DMS53 treated with DMSO at 0.1 percent for 48 hours (cell line): ENCODE measurements at regions not wholly inside any gene's neighbourhood (a gene's known extent, or its start where the extent isn't known, plus 50 kb on each side); places are given as distances from the start of the nearest gene placed in this dataset.

Experiments used
- DNase-seq: peaks from one replicate; lab custom pipeline; 2025; ENCODE audit not compliant: unreplicated experiment; lab: John Stamatoyannopoulos, UW

DNA sequence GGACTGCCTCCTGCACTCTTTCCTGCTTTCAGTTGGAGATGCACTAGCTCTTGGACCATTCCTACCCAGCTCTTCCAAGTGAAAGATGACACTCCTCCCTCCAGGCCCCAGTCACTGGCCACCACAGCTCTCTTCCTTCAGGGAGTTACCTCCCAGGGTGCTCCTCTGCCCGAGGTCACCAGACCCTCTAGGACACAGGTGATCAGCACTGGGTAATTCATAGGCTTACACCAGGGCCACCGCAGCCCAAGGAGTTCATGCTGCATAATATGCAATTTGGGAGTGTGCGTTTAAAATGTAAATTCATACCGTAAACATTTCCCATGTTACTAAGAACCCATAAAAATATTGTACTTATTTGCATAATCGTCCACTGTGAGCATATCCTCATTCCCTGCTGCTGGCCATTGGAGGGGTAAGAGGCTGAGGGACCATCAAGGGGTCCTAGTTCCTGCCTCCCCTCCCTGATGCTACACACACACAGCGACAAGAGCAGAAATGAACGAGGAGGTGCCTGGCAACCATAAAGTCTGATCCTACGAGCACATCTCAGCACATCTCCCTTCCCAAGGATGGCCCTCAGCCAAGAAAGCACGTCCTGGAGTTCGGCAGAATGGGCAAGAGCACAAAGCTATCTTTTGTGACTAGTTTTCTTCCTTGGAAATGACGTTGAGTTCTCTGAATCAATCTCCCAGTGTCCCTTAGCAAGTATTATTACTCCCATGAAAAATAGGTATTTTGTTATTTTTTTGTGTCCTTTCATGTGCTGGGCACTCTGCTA is 222.9 kb upstream of the RAB4A start:
- DNase-seq = no peak

DNA sequence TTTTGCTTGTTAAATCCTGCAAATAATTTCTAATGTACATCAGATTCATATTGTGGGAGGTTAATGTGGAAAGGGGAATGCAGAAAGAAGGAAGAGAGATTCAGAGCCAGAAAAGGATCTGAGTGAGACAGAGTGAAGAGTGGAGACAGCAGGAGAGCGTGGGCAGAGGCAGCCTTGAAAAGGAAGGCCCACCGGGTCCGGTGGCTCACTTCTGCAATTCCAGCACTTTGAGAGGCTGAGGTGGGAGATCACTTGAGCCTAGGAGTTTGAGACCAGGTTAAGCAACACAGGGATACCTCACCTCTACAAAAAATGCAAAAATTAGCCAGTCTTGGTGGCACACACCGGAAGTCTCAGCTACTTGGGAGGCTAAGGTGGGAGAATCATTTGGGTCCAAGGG is 222.0 kb upstream of the RAB4A start:
- no peak for DNase-seq

DNA sequence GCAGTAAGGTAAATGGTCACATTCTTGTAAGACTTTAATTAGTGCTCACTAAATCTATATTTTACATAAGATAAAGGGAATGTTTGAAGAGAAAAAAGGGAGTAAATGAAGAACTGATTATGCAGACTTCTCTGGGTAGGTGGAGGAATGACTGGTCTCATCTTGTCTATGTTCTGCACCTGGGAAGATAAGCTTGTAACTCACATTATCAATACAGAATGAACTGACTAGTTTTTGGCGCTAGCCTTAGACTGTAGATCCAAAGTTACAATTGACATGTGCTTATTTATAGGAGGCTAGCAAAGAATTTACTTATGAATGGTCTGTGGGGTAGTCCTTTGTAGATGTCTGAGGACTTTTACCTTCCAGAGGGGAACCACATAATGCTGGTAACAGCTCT is 214.9 kb upstream of the RAB4A start:
- no peak for DNase-seq

DNA sequence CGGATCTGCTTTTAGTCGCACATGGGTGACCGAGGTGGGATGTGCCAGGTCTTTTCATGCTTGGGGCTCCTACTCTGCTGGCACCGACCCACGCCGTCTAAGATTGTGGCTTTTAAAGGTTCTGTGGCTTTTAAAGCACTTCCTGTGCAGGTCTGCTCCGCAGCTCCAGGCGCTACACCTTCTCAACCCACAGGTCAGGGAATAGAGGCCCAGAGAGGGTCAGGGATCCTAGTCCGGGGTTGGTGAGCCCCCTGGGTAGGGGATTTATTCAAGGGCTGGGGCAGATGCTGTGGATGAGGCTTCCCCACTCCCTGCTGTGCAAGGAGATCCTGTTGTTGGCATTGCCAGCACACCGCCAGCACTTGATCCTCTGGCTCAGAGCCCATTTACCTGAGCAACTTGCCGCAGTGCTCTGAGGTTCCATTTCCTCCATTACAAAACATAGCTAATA is 212.8 kb upstream of the RAB4A start:
- no peak for DNase-seq

DNA sequence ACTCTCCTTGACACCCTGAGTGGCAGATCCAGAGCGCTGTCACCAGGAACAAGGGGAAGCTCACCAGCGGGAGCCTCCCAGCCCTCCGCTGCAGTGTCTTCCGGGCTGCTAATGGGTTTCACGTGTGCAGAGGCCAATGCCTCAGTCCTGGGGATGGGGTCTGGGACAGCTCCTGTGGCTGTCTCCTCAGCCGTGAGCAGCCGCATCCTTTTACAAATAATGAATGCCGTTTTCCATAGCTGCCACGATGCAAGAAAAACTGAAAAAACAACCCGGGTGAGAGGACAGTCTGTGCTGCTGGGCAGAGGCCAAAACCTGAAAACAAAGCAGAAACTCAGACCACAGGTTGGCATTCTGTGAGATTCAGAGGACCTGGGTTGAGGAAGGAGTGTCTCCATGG is 212.2 kb upstream of the RAB4A start:
- DNase-seq = no peak

DNA sequence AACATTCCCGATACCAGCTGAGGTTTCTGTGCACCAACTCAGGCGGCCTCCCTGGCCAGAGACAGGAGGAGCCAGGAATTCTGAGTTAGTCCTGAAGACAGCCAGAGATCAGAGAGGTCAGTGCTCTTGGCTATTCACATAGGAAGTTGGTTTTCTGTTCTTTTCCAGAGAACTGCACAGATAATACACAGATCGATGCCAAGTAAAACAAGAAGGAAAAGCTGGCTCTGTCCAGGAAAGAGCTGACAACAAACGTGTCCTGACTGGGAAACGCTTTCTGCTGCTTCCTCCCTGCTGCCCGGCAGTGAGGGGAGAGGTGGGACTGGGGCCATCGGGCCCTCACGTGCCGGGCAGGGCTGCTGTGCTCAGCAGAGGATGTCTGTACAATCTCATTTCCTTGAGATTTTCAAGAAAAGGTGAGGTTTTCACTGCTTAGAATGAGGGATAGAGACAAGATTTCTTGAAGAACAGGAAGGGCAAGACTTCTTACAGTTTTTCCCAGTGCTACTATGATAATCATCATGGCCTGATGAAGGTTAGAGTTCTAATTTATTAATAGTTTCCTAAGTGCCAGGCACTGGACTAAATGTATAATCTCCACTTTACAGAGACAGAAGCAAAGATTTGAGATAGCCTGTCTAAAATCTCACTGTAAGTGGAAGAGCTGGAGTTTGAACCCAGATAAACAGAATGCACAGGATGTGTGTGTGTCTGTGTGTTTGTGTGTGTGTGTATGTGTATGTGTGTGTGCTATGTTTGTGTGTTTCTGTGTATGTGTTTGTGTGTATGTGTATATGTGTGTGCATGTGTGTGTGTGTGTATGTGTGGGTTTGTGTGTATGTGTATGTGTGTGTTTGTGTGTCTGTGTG is 211.0 kb upstream of the RAB4A start:
- no peak for DNase-seq

DNA sequence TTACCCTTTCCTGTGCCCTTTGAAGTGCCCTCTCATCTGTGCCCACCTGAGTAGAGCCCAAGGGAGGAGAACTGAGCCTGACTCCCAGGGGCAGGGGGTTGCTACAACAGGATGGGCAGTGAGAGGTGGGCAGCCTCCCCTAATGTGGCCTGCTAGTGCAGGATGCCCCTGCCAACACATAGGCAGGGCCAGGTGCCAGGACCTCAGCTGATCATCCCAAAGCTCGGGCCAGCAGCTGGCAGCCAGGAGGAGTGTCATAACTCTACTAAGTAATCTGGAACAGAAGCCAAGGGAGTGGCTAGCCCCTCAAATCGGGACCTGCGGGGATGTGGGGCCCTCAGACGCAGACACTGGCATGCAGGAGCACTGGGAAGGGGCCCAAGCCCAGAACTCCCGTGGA is 208.8 kb upstream of the RAB4A start:
- DNase-seq = no peak

DNA sequence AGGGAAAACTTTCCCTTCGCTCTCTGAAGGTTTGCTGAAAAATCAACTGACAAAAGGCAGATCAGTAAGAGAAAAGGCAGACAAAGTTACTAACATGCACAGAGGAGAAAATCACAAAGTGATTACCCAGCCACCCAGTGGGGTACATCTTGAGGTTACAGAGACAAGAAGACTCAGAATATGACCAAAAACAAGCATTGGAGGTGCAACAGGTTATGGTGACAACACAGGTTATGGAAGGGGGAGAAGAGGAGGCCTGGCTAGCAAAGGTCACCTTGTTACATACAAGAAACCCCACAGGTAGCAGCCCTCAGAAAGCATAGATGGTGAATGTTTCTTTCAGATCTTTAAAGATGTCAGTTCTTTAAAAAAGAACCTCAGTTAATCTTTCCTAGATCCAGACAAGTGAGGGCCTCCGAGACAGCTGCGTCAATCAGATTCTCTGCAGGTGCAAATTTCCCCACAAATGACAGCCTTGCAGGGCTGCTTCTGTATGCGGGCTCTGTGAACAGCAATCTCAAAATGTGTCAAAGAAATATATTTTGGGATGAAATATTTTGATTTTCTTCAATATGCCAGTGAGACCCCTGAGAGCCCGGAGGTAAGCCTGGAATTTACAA is 207.6 kb upstream of the RAB4A start:
- no peak for DNase-seq

DNA sequence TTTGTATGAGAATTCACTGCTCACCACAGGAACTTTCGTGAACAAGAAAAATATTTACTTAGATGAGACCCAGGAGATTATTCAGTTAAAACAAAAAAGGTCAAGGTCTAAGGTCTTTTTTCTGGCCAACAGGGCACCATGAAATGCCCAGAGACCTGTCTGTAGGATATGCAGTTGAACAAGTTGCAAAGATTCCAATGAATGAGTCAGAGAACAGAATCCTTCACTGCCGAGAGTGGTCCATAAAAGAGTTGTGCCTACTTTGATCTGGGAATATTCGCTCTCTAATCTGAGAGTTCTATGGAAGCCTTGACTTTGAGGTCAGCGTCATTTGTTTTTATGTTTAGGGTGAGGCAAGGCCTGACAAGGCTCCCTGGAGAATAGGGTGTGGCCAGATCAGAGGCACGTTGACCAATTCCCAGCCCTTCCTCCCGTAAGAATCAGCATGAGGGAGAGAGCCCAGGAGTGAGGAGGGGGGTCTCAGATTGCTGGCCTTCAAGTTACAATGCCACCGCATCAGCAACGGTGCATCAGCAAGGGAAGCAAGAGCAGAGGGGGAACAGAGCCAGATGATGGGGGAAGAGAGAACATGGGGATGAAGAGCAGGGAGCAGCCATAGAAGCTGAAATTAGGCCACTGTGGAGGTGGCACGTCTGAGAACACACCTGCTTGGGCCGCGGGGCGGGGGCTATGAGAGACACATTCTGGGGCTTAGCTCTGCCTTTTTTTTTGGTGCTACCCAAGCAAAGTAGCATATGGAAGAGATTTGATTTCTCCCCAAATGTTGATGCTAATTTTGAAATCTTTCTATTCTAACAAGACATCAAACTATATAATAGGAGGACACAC is 206.4 kb upstream of the RAB4A start:
- DNase-seq = no peak

DNA sequence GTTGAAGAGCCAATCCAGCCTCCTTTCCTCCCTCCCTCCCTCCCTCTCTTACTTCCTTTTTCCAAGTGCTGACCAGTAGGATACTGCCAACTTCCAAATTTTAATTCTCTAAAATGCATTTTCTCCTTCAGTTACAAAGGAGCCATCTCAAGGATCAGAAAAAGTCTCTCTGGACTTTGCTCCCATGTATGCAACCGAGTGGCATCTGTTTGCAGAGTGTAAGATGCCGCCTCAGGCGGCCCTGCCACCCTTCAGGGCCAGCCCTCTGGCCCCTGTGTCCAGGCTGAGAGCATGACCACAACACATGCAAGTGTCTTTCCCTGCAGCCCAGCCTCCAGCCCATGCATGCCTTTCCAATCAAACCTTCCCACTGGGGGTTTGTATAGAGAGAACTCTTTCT is 205.3 kb upstream of the RAB4A start:
- DNase-seq = no peak

DNA sequence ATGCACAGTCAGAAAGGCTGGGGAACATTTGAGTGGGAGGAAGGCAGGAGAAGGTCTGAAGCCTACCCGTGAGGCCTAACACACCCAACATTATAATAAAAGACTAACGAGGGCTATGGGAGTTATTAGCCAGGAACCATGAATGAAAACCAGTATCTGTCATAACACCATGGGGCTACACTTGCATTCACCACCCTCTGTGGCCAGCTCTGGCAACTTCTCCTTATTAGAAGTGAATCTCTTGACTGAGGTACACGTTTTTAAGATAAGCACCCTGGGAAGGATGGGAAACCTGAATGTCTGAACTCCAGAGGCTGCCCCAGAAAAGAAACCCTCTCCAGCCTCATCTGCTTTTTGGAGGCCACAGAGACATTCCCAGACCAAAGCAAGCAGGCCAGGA is 204.3 kb upstream of the RAB4A start:
- no peak for DNase-seq

DNA sequence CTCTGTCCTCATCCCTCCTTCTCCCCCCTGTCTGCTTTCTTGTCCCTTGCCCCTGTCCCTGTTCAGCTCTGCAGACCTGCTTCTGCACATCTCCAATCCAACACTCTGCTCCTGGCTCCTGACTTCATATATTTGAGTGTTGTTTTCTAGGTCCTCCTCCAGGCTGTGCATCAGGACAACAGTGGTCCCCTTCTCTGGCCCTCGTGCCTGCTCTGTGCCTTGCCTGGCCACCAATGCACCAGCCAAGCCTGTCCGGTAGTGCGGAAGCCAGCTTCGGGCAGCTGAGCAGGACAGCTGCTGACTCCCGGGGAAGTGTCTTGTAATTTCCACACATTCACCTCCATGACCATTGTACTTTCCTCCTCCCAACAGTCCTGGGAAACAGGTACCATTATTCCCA is 203.4 kb upstream of the RAB4A start:
- DNase-seq = no peak

DNA sequence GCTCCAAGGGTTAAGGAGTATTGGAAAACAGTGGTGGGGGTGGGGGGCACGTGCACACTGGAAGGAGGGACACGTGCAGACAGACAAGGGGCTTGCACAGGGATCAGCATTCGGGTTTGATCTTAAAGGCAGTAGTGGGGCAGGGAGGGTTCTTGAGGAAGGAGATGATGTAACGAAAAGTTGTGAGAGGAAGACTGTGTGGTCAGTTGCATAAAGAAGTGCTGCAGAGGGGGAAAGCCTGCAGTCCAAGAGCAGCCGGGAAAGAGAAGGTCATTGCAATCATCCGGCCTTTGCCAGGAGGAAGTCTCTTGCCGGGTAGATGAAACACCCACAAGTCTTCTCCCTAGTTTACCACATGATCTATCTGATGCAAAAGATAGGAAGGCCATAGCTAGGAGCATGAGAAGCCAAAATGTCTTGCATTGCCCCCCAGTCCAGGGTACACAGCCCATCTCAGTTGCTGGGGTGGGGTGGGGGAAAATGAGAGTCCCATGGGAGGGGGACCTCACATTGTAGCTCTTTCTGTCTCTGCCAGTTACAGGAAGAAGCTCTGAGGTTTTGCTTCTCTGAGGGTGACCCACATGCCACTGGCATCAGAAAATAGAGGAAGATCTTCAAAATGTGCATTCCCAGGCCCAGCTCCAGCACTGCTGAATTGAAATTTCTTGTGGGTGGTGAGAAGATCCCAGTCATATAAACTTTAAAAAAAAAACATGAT is 202.5 kb upstream of the RAB4A start:
- no peak for DNase-seq

DNA sequence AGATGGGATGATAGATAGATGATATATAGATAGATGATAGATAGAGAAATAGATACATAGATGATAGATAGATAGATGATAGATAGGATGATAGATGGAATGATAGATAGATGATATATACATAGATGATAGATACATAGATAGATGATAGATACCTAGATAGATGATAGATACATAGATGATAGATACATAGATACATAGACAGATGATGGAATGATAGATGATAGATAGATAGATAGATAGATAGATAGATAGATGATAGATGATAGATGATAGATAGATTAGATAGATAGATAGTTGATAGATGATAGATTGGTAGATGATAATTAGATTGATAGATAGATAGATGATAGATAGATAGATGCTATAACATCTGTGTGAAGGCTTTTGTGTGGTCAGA is 201.7 kb upstream of the RAB4A start:
- DNase-seq = no peak

DNA sequence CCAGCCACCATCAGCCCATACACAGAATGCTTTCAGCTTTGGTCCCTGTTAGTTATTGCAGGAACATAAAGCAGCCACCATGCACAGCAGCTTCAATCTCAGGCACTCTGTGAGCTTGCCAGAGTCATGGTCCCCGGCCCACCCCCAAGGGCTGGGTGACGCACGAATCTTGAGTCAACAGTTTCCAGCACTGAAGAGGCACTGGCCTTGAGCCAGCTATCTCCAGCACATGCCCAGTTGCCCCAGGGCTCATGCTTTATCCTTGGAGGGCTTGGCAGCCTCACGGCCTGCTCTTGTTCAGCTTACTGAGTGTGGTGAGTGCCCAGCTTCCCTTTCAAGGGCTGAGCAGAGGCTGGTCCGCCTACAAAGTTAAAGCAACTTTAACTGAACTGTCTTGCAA is 200.7 kb upstream of the RAB4A start:
- peak; percentile 94 for DNase-seq

DNA sequence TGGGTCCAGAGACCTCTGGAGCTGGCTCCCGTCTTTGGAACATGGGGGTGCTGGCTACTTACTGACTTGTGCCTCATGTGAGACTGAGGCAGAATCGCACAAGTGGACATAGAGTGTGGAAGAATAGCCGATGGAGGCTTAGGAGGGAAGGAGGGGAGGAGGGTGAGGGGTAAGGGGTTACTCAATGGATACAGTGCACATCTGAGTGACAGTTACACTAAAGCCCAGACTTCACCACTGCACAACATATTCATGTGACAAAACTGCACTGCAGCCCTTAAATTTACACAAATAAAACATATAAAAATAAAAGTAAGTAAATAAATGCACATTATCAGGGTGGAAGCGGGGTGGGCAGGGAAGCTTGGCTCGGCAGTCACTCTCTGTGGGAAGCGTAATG is 197.7 kb upstream of the RAB4A start:
- no peak for DNase-seq

DNA sequence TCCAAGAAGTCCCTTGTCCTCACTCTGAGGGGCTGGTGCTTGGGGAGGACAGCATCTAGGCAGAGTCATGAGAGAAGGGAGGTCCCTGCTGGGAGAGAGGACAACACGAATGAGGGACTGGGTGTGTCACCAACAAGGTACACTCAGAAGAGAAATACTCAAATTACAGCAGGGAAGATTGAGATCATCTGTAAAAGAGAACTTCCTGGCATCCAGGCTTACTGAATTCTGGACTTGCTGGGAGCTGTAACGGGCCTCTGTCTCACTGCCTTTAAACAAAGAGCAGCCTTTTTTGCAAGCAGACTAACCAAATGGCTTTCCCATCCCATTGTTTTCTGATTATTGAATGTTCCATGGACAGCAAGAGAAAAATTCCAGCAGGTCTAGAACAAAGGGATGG is 195.7 kb upstream of the RAB4A start:
- DNase-seq = no peak

DNA sequence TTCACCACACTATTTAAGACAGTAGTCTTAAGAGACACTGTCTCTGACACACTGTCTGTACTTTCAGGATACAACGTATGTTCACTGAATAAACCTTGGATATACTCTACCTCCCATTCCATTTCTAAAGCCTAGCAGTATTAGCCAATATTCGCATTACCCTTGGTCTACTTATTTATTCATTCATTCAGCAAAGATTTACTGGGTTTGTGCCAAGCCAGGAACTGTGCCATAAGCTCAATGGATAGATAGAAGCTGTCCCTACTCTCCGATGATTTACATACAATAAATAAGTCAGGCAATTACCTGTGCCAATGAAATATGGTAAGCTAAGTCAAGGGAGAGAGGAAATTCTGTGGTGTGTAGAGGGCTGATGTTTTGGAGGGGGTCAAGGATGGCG is 195.2 kb upstream of the RAB4A start:
- no peak for DNase-seq

DNA sequence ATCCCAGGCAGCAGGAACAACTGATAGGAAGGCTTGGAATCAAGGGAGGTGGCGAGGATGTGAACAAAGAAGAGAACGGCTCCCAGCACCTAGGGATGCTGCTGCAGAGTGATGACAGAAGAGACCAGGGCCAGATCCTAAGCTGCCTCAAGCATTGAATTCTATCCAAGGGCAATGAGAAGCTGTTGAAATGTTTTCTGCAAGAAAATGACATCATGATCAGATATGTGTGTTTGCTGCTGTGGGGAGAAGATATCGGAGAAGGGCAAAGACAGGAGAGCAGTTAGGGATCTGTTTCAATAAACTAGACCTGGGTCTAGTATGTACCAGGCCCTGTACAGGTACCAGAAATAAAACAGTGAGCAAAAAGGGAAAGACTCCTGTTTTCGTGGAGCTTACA is 194.7 kb upstream of the RAB4A start:
- no peak for DNase-seq

DNA sequence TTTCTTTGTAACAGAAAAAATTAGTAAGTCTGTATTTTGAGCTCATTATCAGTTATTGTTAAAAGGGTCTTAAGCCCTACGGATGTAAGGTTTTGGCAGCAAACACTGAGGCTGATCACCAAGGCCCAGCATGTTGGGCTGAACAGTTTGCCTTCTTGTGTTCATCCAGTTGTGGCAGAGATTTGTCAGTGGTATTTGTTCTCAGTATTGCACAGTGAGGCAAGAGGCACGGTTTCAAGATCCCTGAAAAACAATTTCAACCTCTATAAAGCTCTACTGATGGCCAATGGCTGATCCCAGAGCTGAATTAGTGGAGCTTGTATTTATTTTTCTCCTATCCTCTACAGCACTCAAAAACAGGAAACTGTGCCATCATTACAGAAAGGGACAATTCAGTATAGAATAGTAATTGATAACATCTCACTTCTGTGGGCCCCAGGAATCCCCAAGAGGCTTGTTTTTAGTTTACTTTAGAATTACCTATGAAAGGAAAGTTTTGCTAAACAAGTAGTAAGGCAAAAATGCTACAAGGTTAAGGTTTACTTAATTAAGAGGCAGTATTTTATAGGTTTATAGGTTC is 191.8 kb upstream of the RAB4A start:
- no peak for DNase-seq
